Mesenchymal stem cell (in vitro differentiated cells and primary cell): ENCODE measurements at regions not wholly inside any gene's neighbourhood (a gene's known extent, or its start where the extent isn't known, plus 50 kb on each side); places are given as distances from the start of the nearest gene placed in this dataset.

Experiments
- DNase-seq: peaks from one replicate; pipeline ENCODE4 v3.0.0-alpha.2; 2013
- H2AFZ ChIP-seq: one replicate; pipeline ENCODE4 v1.6.1; 2013; ENCODE audit warnings: low read depth, mild to moderate bottlenecking, control low read depth, inconsistent platforms, low read length, moderate library complexity
- H2AK5ac ChIP-seq: 2 replicates; pipeline ENCODE4 v1.6.1; 2013; ENCODE audit warnings: low read length, moderate library complexity, mild to moderate bottlenecking, inconsistent platforms; ENCODE audit not compliant: severe bottlenecking
- H2BK120ac ChIP-seq: one replicate; pipeline ENCODE4 v1.6.1; 2013; ENCODE audit warnings: low read depth, mild to moderate bottlenecking, inconsistent platforms, low read length, moderate library complexity
- H2BK12ac ChIP-seq, 2 experiments: one replicate each; pipeline ENCODE4 v1.6.1; 2013; ENCODE audit warnings: inconsistent platforms in 2 of 2, low read length in 2 of 2, mild to moderate bottlenecking in 2 of 2, moderate library complexity in 2 of 2, control low read depth in 1 of 2
- H2BK15ac ChIP-seq: one replicate; pipeline ENCODE4 v1.6.1; 2013; ENCODE audit warnings: mild to moderate bottlenecking, low read depth, inconsistent platforms; ENCODE audit not compliant: poor library complexity, severe bottlenecking
- H2BK5ac ChIP-seq: 2 replicates; pipeline ENCODE4 v1.6.1; 2013; ENCODE audit warnings: low read depth, mild to moderate bottlenecking, low read length, control low read depth, inconsistent platforms; ENCODE audit not compliant: poor library complexity, severe bottlenecking
- H3K14ac ChIP-seq, 2 experiments: one replicate each; pipeline ENCODE4 v1.6.1; 2013; ENCODE audit warnings: inconsistent platforms in 2 of 2, low read length in 2 of 2, control low read depth in 1 of 2, mild to moderate bottlenecking in 1 of 2, moderate library complexity in 1 of 2
- H3K18ac ChIP-seq, 2 experiments: one replicate each; pipeline ENCODE4 v1.6.1; 2013; ENCODE audit warnings: inconsistent platforms in 2 of 2, low read length in 2 of 2, control low read depth in 1 of 2, low read depth in 1 of 2, mild to moderate bottlenecking in 1 of 2
- H3K23ac ChIP-seq, 2 experiments: one replicate each; pipeline ENCODE4 v1.6.1; 2013; ENCODE audit warnings: inconsistent platforms in 2 of 2, low read length in 2 of 2, mild to moderate bottlenecking in 2 of 2, moderate library complexity in 2 of 2, control low read depth in 1 of 2
- H3K27ac ChIP-seq: 2 replicates; pipeline ENCODE4 v1.5.1; 2013; ENCODE audit warnings: mild to moderate bottlenecking, moderate library complexity, low read length, control low read depth, inconsistent platforms; ENCODE audit not compliant: poor library complexity, severe bottlenecking
- H3K27me3 ChIP-seq, 2 experiments: 2 replicates each; pipeline versions ENCODE4 v1.6.1 to v1.7.0; 2013; ENCODE audit warnings: low read length in 2 of 2, mild to moderate bottlenecking in 2 of 2, moderate library complexity in 2 of 2, control low read depth in 1 of 2, inconsistent platforms in 1 of 2; ENCODE audit not compliant: control insufficient read depth in 1 of 2, insufficient read depth in 1 of 2
- H3K36me3 ChIP-seq, 2 experiments: 2 replicates each; pipeline versions ENCODE4 v1.6.1 to v1.7.0; 2013; ENCODE audit warnings: low read length in 2 of 2, control low read depth in 1 of 2, inconsistent platforms in 1 of 2, low read depth in 1 of 2, mild to moderate bottlenecking in 1 of 2; ENCODE audit not compliant: insufficient read depth in 2 of 2, control insufficient read depth in 1 of 2
- H3K4ac ChIP-seq, 2 experiments: one replicate each; pipeline ENCODE4 v1.6.1; 2013; ENCODE audit warnings: inconsistent platforms in 2 of 2, low read length in 2 of 2, mild to moderate bottlenecking in 2 of 2, moderate library complexity in 2 of 2, control low read depth in 1 of 2, low read depth in 1 of 2
- H3K4me1 ChIP-seq: 2 replicates; pipeline ENCODE4 v1.6.1; 2013; ENCODE audit warnings: low read depth, low read length, control low read depth; ENCODE audit not compliant: control insufficient read depth, insufficient read depth
- H3K4me2 ChIP-seq: 2 replicates; pipeline ENCODE4 v1.6.1; 2013; ENCODE audit warnings: low read length, mild to moderate bottlenecking, inconsistent platforms; ENCODE audit not compliant: poor library complexity, severe bottlenecking
- H3K4me3 ChIP-seq, 2 experiments: 2 replicates each; pipeline versions ENCODE4 v1.5.1 to v1.7.0; 2013; ENCODE audit warnings: low read length in 2 of 2, mild to moderate bottlenecking in 2 of 2, control low read depth in 1 of 2, low read depth in 1 of 2; ENCODE audit not compliant: insufficient read depth in 1 of 2
- H3K79me1 ChIP-seq: replicated peaks from 2 replicates; pipeline ENCODE4 v1.6.1; 2013; ENCODE audit warnings: mild to moderate bottlenecking, control low read depth, low read length, inconsistent platforms; ENCODE audit not compliant: poor library complexity, severe bottlenecking
- H3K9ac ChIP-seq: 2 replicates; pipeline ENCODE4 v1.7.0; 2013; ENCODE audit warnings: mild to moderate bottlenecking, low read length, moderate library complexity
- H3K9me3 ChIP-seq: 2 replicates; pipeline ENCODE4 v1.7.0; 2013; ENCODE audit warnings: mild to moderate bottlenecking, low read length; ENCODE audit not compliant: control insufficient read depth
- H4K8ac ChIP-seq: one replicate; pipeline ENCODE4 v1.6.1; 2013; ENCODE audit warnings: inconsistent platforms, mild to moderate bottlenecking, low read length, moderate library complexity
- H4K91ac ChIP-seq: one replicate; pipeline ENCODE4 v1.6.1; 2013; ENCODE audit warnings: mild to moderate bottlenecking, low read length, inconsistent platforms
- WGBS: methylation state at CpG from one replicate; pipeline ENCODE4 v1.1.7; 2013; ENCODE audit warnings: mixed read lengths; 5-methylcytosine and 5-hydroxymethylcytosine counted together

DNA sequence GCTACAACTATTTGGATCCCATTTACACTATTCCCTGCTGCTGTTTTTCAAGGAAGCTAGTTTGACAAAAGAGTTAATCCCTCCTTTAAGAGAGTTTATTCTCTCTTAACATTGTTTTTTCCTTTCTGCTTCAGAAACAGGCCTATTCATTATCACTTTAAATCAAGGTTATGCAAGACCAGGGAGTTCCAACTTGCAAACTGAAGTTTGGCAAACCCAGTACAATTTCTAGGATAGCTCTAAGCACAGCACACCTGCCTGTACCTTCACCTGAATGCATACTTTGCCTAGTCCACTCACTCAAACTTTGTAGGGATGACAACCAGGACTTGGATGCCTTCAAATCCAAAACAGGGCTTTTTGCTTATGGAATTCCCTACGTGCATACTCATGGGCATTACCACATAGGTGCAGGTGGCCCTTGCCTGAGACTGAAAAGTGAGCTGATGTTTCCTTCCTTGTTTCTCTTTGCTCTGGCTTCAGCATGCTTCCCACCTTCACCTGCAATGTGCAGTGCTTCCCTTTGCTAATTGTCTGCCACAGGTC is 193.8 kb upstream of the MMADHC start:
- H3K14ac ChIP-seq, result no peak overlapping the region
- no peaks in the 10 kb centered on the region for H3K79me1 ChIP-seq
- no peaks in the 10 kb centered on the region for H3K27me3 ChIP-seq
- H4K8ac ChIP-seq, result no peak overlapping the region
- no peaks in the 10 kb centered on the region for H3K36me3 ChIP-seq
- no peak overlapping the region for H2BK15ac ChIP-seq
- no peak overlapping the region for H3K23ac ChIP-seq
- H2AK5ac ChIP-seq, result no peak overlapping the region
- H3K9me3 ChIP-seq, result no peaks in the 10 kb centered on the region
- H3K4me1 ChIP-seq, result no peaks in the 10 kb centered on the region
- no peak overlapping the region for H2BK5ac ChIP-seq
- H2BK12ac ChIP-seq, result no peak overlapping the region
- H3K27ac ChIP-seq, result no peak overlapping the region
- no peak overlapping the region for H3K4me3 ChIP-seq
- DNase-seq, result no peak
- no peak overlapping the region for H3K4ac ChIP-seq
- H3K9ac ChIP-seq, result no peak overlapping the region
- H2BK120ac ChIP-seq, result no peak overlapping the region
- no peak overlapping the region for H3K18ac ChIP-seq
- H4K91ac ChIP-seq, result no peak overlapping the region
- H3K4me2 ChIP-seq, result no peak overlapping the region
- no peak overlapping the region for H2AFZ ChIP-seq
- WGBS, result 94% methylated on average over 1 of the region's 1 CpG

DNA sequence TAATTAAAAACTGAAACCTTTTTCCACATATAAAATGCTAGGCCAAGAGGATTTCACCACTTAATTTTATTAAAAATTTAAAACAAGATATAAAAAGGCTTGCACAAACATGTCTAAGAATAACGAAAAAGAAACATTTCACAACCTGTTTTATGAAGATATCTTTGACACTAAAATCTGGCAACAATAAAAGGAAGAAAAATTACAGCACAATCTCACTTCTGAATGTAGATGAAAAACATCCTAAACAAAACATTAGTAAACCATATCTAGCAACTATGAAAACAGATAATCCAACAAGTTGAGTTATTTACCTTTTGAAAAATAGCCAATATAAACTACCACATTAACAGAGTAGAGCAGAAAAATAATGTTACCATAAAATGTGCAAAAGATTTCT is 185.4 kb upstream of the MMADHC start:
- H2AFZ ChIP-seq, result no peak overlapping the region
- H2BK5ac ChIP-seq, result no peak overlapping the region
- no peak overlapping the region for H3K27ac ChIP-seq
- no peaks in the 10 kb centered on the region for H3K27me3 ChIP-seq
- H3K18ac ChIP-seq, result no peak overlapping the region
- H2BK15ac ChIP-seq, result no peak overlapping the region
- no peak overlapping the region for H3K4me2 ChIP-seq
- H3K23ac ChIP-seq, result no peak overlapping the region
- H3K4ac ChIP-seq, result no peak overlapping the region
- no peaks in the 10 kb centered on the region for H3K36me3 ChIP-seq
- WGBS, result no CpG with 5 or more reads among the region's 1 CpG
- H3K4me3 ChIP-seq, result no peak overlapping the region
- H4K91ac ChIP-seq, result no peak overlapping the region
- H3K4me1 ChIP-seq, result no peaks in the 10 kb centered on the region
- no peak overlapping the region for H3K14ac ChIP-seq
- H4K8ac ChIP-seq, result no peak overlapping the region
- H2AK5ac ChIP-seq, result no peak overlapping the region
- no peaks in the 10 kb centered on the region for H3K9me3 ChIP-seq
- no peaks in the 10 kb centered on the region for H3K79me1 ChIP-seq
- no peak overlapping the region for H2BK120ac ChIP-seq
- no peak overlapping the region for H3K9ac ChIP-seq
- H2BK12ac ChIP-seq, result no peak overlapping the region
- no peak for DNase-seq

DNA sequence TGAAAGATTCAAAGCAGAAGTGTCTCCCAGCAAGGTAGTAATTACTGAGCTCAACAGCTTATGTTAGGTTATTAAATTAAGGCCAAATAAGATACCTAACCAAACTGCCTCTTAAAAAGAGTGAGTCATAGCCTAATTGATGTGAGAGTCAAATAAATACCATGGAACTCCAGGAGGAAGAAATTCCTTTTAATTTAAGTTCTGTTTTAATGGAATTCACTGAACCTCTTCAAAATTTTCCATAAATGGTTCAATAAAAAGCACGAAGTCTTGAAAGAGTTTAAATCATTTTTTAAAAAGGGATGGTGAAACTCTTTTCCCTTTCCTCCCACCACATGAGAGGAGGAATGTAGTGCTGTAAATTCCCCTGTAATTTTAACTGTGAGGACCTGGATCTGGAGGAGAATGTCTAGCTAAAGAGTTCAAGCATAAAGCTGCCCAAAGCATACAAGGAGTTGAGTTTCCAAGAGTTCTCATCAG is 180.8 kb upstream of the MMADHC start:
- WGBS, result no CpG with 5 or more reads among the region's 1 CpG
- H3K14ac ChIP-seq, result no peak overlapping the region
- H3K4ac ChIP-seq, result no peak overlapping the region
- H3K9me3 ChIP-seq, result no peaks in the 10 kb centered on the region
- DNase-seq, result peak; percentile 30
- no peaks in the 10 kb centered on the region for H3K27me3 ChIP-seq
- H4K8ac ChIP-seq, result no peak overlapping the region
- no peaks in the 10 kb centered on the region for H3K36me3 ChIP-seq
- peak overlapping the region; percentile 72 for H3K27ac ChIP-seq
- H3K4me1 ChIP-seq, result no peaks in the 10 kb centered on the region
- no peak overlapping the region for H2AK5ac ChIP-seq
- no peak overlapping the region for H2BK15ac ChIP-seq
- H3K79me1 ChIP-seq, result no peaks in the 10 kb centered on the region
- H2AFZ ChIP-seq, result no peak overlapping the region
- peak overlapping the region in 1 of 2 experiments; percentile 54 for H3K4me3 ChIP-seq
- no peak overlapping the region for H3K23ac ChIP-seq
- no peak overlapping the region for H2BK5ac ChIP-seq
- no peak overlapping the region for H2BK12ac ChIP-seq
- H3K9ac ChIP-seq, result peak overlapping the region; percentile 92
- H2BK120ac ChIP-seq, result no peak overlapping the region
- H3K4me2 ChIP-seq, result no peak overlapping the region
- H4K91ac ChIP-seq, result no peak overlapping the region
- H3K18ac ChIP-seq, result no peak overlapping the region

DNA sequence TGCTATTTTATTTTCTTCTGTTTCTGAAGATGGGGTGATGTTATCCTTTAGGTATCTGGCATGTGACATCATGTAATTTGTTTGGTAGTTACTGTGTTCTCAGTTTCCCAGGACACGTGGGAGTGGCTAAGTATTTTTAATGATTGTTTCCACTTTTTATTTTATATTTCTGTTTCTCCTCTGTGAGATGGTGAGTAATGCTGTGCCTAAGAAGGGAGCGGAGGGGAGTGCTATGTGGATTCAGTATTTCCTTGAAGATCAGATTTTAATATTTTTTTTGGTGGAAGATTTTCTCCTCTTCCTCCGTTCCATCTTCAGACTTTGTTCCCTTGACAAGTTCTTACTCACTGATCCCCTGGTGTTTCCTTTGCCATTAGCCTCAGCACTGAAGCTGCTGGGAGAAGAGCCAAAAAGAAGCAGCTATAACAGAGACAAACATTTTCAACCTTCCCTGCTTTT is 180.0 kb upstream of the MMADHC start:
- WGBS, result 40% methylated on average over 2 of the region's 3 CpGs
- no peak overlapping the region for H4K91ac ChIP-seq
- no peak overlapping the region for H3K14ac ChIP-seq
- no peak overlapping the region for H2AFZ ChIP-seq
- DNase-seq, result peak; percentile 70
- H3K9ac ChIP-seq, result peak overlapping the region; percentile 92
- no peak overlapping the region for H3K18ac ChIP-seq
- H3K9me3 ChIP-seq, result no peaks in the 10 kb centered on the region
- H3K79me1 ChIP-seq, result no peaks in the 10 kb centered on the region
- no peaks in the 10 kb centered on the region for H3K4me1 ChIP-seq
- no peak overlapping the region for H3K23ac ChIP-seq
- no peaks in the 10 kb centered on the region for H3K27me3 ChIP-seq
- no peak overlapping the region for H4K8ac ChIP-seq
- H3K4me3 ChIP-seq, result peak overlapping the region in 1 of 2 experiments; percentile 54
- H2BK12ac ChIP-seq, result no peak overlapping the region
- peak overlapping the region; percentile 11 for H2BK5ac ChIP-seq
- no peak overlapping the region for H2AK5ac ChIP-seq
- no peaks in the 10 kb centered on the region for H3K36me3 ChIP-seq
- no peak overlapping the region for H3K4ac ChIP-seq
- H2BK120ac ChIP-seq, result no peak overlapping the region
- peak overlapping the region; percentile 72 for H3K27ac ChIP-seq
- no peak overlapping the region for H2BK15ac ChIP-seq
- H3K4me2 ChIP-seq, result no peak overlapping the region
